B cell (primary cell): ENCODE measurements at regions not wholly inside any gene's neighbourhood (a gene's known extent, or its start where the extent isn't known, plus 50 kb on each side); places are given as distances from the start of the nearest gene placed in this dataset.
"Not testable (repeated sequence)": the region's sequence is repeated elsewhere in the genome, so short reads cannot be mapped to it uniquely, and the experiment has no call there.

Experiments
- ATAC-seq: fragments of 200-7000 bp; cut with Tn5 transposase; one replicate; pipeline ENCODE4 v1.10.0; 2021; ENCODE audit warnings: low read depth, mild to moderate bottlenecking, moderate number of reproducible peaks, moderate library complexity
- CTCF ChIA-PET: fragments of 350-600 bp; sonication (Branson Sonifier 250); formaldehyde crosslinking; loops from one replicate; lab custom pipeline; 2021; ENCODE audit warnings: antibody characterized with exemption, inconsistent platforms; lab: Charles Lee
- POLR2A ChIA-PET: fragments of 350-600 bp; sonication (Branson Sonifier 250); formaldehyde crosslinking; loops from one replicate; lab custom pipeline; 2021; ENCODE audit warnings: antibody characterized with exemption; lab: Charles Lee
- DNase-seq: peaks from one replicate; pipeline ENCODE4 v3.0.0; 2013
- H2AFZ ChIP-seq: 2 replicates; pipeline ENCODE4 v1.6.1; 2012; ENCODE audit warnings: mild to moderate bottlenecking, low read depth, low read length; ENCODE audit not compliant: insufficient read depth, poor library complexity, severe bottlenecking
- H3K27ac ChIP-seq, 2 donors: 1 replicate in 1 of 2; 2 replicates in 1 of 2; pipeline ENCODE4 v1.5.1; 2012 to 2013; ENCODE audit warnings: low read length in 2 of 2, mild to moderate bottlenecking in 2 of 2, moderate library complexity in 1 of 2
- H3K27me3 ChIP-seq, 4 experiments: fragments of 200-600 bp in 1 of 4; sonication (generic) in 1 of 4; replicated peaks in 1 of 4; 1 replicate in 2 of 4; 2 replicates in 2 of 4; pipeline versions ENCODE4 v1.6.1 to v1.7.0; 2013 to 2016; ENCODE audit warnings: low read length in 3 of 4, mild to moderate bottlenecking in 2 of 4, mixed read lengths in 1 of 4, moderate library complexity in 1 of 4; ENCODE audit not compliant: insufficient read depth in 4 of 4, control insufficient read depth in 3 of 4; ENCODE audit errors: control extremely low read depth in 1 of 4
- H3K36me3 ChIP-seq, 2 experiments: replicated peaks in 1 of 2; 1 replicate in 1 of 2; 2 replicates in 1 of 2; pipeline versions ENCODE4 v1.6.1 to v1.7.1; 2013; ENCODE audit warnings: low read length in 1 of 2; ENCODE audit not compliant: insufficient read depth in 2 of 2, control insufficient read depth in 1 of 2; ENCODE audit errors: control extremely low read depth in 1 of 2, extremely low read depth in 1 of 2
- H3K4me1 ChIP-seq, 2 donors: fragments of 200-600 bp in 1 of 2; sonication (generic) in 1 of 2; 1 replicate in 1 of 2; 2 replicates in 1 of 2; pipeline versions ENCODE4 v1.5.1 to v1.6.1; 2013 to 2017; ENCODE audit warnings: low read length in 2 of 2; ENCODE audit not compliant: control insufficient read depth in 2 of 2, insufficient read depth in 2 of 2
- H3K4me2 ChIP-seq: replicated peaks from 2 replicates; pipeline ENCODE3; 2012; ENCODE audit warnings: mild to moderate bottlenecking, low read depth, low read length; ENCODE audit not compliant: poor library complexity, severe bottlenecking
- H3K4me3 ChIP-seq, 5 experiments: fragments of 200-600 bp in 1 of 5; sonication (generic) in 1 of 5; 1 replicate in 3 of 5; 2 replicates in 2 of 5; pipeline versions ENCODE4 v1.5.1 to v1.7.0; 2011 to 2016; ENCODE audit warnings: low read length in 4 of 5, mild to moderate bottlenecking in 4 of 5, low read depth in 2 of 5, control low read depth in 1 of 5, moderate library complexity in 1 of 5; ENCODE audit not compliant: insufficient read depth in 1 of 5; ENCODE audit errors: control extremely low read depth in 1 of 5, extremely low read depth in 1 of 5
- H3K79me2 ChIP-seq: fragments of 200-600 bp; sonication (generic); one replicate; pipeline ENCODE4 v1.6.0; 2016; ENCODE audit warnings: low read length; ENCODE audit not compliant: control insufficient read depth, insufficient read depth
- H3K9ac ChIP-seq: fragments of 200-600 bp; sonication (generic); 2 replicates; pipeline ENCODE4 v1.6.1; 2017; ENCODE audit warnings: mild to moderate bottlenecking, low read length, moderate library complexity
- H3K9me3 ChIP-seq, 3 donors: one replicate each; pipeline versions ENCODE4 v1.6.1 to v1.7.1; 2013; ENCODE audit warnings: low read length in 2 of 3; ENCODE audit not compliant: control insufficient read depth in 2 of 3, insufficient read depth in 1 of 3; ENCODE audit errors: control extremely low read depth in 1 of 3
- H4K20me1 ChIP-seq: 2 replicates; pipeline ENCODE4 v1.6.0; 2012; ENCODE audit warnings: mild to moderate bottlenecking, low read length; ENCODE audit not compliant: insufficient read depth, control insufficient read depth, poor library complexity, severe bottlenecking
- H3K27ac Mint-ChIP-seq: one replicate; pipeline ENCODE4 v1.8.0; 2021; ENCODE audit warnings: mixed read lengths
- H3K27me3 Mint-ChIP-seq: one replicate; pipeline ENCODE4 v1.8.0; 2021; ENCODE audit warnings: mixed read lengths
- H3K4me1 Mint-ChIP-seq: one replicate; pipeline ENCODE4 v1.8.0; 2021; ENCODE audit warnings: mixed read lengths
- H3K4me3 Mint-ChIP-seq: one replicate; pipeline ENCODE4 v1.8.0; 2021; ENCODE audit warnings: mixed read lengths
- H3K9me3 Mint-ChIP-seq: one replicate; pipeline ENCODE4 v1.8.0; 2022; ENCODE audit warnings: mixed read lengths; ENCODE audit not compliant: insufficient read depth
- EZH2 ChIP-seq: IDR thresholded peaks from 2 replicates; pipeline ENCODE4 v1.6.1; 2012; ENCODE audit warnings: borderline replicate concordance, low read depth, mild to moderate bottlenecking, moderate library complexity, low read length; ENCODE audit not compliant: insufficient read depth, poor library complexity, severe bottlenecking
- WGBS: methylation state at CpG from one replicate; pipeline ENCODE4 v1.1.5; 2013; ENCODE audit warnings: missing lambda C conversion rate; ENCODE audit not compliant: insufficient coverage; 5-methylcytosine and 5-hydroxymethylcytosine counted together
- intact Hi-C: fragments of 100-400 bp; cut with micrococcal nuclease; formaldehyde crosslinking; loops from one replicate; pipeline ENCODE4 v1.10.0; 2022
- TF ChIP-seq, protein P1 (sequence below): fragments of 200-600 bp; IDR thresholded peaks from one replicate; pipeline ENCODE4 v1.8.0; 2022; ENCODE audit warnings: antibody characterized with exemption, mild to moderate bottlenecking

DNA sequence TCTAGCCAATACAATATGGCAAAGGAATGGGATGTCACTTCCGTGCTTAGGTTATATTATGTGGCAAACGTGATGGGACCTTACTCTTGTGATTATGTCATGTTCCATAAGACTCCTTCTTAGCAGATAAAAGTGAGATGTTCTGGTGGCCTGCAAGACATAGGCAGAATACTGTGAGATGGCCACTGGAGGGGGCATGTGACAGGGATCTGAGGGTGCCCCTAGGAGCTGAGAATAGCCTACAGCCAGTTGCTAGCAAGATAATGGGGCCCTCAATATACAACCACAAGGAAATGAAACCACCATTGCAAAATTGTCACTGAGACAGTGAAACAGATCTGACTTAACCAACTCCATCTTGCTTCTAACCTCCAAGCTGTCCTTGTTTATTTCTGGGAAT is 151.4 kb upstream of the SSTR1 start:
- no peak for ATAC-seq
- Histone ChIP-seq H3K9me3 (peaks cover 0 to 4% (median 0%) of the 10 kb centered on the region in 3 donors), H3K36me3 (no peaks in the 10 kb centered on the region), H2AFZ (no peak overlapping the region), H3K4me3 (no peak overlapping the region), H3K27ac (no peak overlapping the region), H3K4me2 (no peak overlapping the region), H4K20me1 (no peaks in the 10 kb centered on the region), H3K79me2 (no peaks in the 10 kb centered on the region), H3K9ac (no peak overlapping the region), H3K27me3 (no peaks in the 10 kb centered on the region), H3K4me1 (no peaks in the 10 kb centered on the region)
- WGBS, result 83% methylated on average over 2 of the region's 2 CpGs
- no peak for TF ChIP-seq EZH2
- TF ChIP-seq, protein P1, sequence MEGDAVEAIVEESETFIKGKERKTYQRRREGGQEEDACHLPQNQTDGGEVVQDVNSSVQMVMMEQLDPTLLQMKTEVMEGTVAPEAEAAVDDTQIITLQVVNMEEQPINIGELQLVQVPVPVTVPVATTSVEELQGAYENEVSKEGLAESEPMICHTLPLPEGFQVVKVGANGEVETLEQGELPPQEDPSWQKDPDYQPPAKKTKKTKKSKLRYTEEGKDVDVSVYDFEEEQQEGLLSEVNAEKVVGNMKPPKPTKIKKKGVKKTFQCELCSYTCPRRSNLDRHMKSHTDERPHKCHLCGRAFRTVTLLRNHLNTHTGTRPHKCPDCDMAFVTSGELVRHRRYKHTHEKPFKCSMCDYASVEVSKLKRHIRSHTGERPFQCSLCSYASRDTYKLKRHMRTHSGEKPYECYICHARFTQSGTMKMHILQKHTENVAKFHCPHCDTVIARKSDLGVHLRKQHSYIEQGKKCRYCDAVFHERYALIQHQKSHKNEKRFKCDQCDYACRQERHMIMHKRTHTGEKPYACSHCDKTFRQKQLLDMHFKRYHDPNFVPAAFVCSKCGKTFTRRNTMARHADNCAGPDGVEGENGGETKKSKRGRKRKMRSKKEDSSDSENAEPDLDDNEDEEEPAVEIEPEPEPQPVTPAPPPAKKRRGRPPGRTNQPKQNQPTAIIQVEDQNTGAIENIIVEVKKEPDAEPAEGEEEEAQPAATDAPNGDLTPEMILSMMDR, result no peak
- DNase-seq, result no peak
- Mint-ChIP-seq H3K27me3 (no peaks in the 10 kb centered on the region), H3K27ac (no peak overlapping the region), H3K4me3 (no peak overlapping the region), H3K4me1 (no peaks in the 10 kb centered on the region), H3K9me3 (peaks cover 4% of the 10 kb centered on the region)
- ChIA-PET POLR2A (no interaction called here), CTCF (no interaction called here)
- intact Hi-C loops, result no loop called here

DNA sequence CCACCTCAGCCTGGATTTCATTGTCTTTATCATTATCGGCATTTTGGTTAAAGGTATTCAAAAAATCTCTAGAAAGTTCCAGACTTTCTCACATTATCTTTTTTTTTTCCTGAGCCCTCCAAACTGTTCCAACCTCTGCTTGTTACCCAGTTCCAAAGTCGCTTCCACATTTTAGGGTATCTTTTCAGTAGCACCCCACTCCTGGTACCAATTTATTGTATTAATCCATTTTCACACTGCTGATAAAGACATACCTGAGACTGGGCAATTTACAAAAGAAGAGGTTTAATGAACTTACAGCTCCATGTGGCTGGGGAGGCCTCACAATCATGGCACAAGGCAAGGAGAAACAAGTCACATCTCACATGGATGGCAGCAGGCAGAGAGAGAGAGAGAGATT is 145.5 kb upstream of the SSTR1 start:
- CTCF ChIA-PET, H3K4me1 Mint-ChIP-seq, H3K4me2 ChIP-seq, H3K4me1 ChIP-seq, H3K27me3 ChIP-seq, H3K27ac ChIP-seq, H3K4me3 Mint-ChIP-seq, DNase-seq, intact Hi-C loops, H4K20me1 ChIP-seq, H3K9me3 Mint-ChIP-seq, H3K4me3 ChIP-seq, H3K79me2 ChIP-seq, POLR2A ChIA-PET, H2AFZ ChIP-seq, H3K27me3 Mint-ChIP-seq, H3K9ac ChIP-seq, ATAC-seq, H3K36me3 ChIP-seq, H3K27ac Mint-ChIP-seq: not testable (repeated sequence)
- WGBS, result 100% methylated on average over 2 of the region's 2 CpGs
- H3K9me3 ChIP-seq, result peaks cover 0 to 12% (median 0%) of the 10 kb centered on the region in 3 donors
